HUES64 (cell line): ENCODE measurements at regions not wholly inside any gene's neighbourhood (a gene's known extent, or its start where the extent isn't known, plus 50 kb on each side); places are given as distances from the start of the nearest gene placed in this dataset.

Experiments
- H3K27ac ChIP-seq: 2 replicates; pipeline ENCODE4 v1.7.0; 2013; ENCODE audit warnings: low read depth, low read length, inconsistent platforms
- H3K27me3 ChIP-seq: 2 replicates; pipeline ENCODE4 v1.6.1; 2013; ENCODE audit warnings: mild to moderate bottlenecking, low read length; ENCODE audit not compliant: insufficient read depth
- H3K36me3 ChIP-seq: 2 replicates; pipeline ENCODE4 v1.6.1; 2013; ENCODE audit warnings: mild to moderate bottlenecking, low read length; ENCODE audit not compliant: insufficient read depth
- H3K4me1 ChIP-seq: 2 replicates; pipeline ENCODE4 v1.6.1; 2013; ENCODE audit warnings: mild to moderate bottlenecking, low read length, moderate library complexity; ENCODE audit not compliant: insufficient read depth
- H3K4me3 ChIP-seq: 2 replicates; pipeline ENCODE4 v1.5.1; 2013; ENCODE audit warnings: mild to moderate bottlenecking, low read length, moderate library complexity
- H3K9ac ChIP-seq: 2 replicates; pipeline ENCODE4 v1.6.1; 2013; ENCODE audit warnings: mild to moderate bottlenecking, low read depth, low read length
- H3K9me3 ChIP-seq: 2 replicates; pipeline ENCODE4 v1.6.1; 2013; ENCODE audit warnings: low read depth, low read length; ENCODE audit not compliant: insufficient read depth
- WGBS: fragments of 150-250, 120-280 bp; methylation state at CpG from one replicate; pipeline ENCODE4 v1.1.7; 2013; ENCODE audit warnings: missing lambda C conversion rate; 5-methylcytosine and 5-hydroxymethylcytosine counted together

DNA sequence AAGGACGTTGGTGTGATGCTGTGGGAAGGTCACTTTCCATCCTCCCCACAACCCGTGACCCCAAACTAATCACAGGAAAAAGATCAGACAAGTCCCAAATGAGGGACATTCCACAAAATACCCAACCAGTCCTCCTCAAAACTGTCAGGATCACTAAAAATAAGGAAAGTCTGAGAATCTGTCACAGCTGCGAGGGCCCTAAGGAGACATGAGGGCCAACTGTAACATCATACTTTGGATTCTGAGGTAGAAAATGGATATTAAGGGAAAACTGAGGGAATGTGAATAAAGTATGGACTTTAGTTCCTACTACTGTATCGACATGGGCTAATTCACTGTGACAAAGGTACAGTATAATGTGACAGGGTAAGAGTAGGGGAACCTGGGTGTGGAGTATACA lies 85.1 kb upstream of the FAM20C start:
- WGBS, result 87% methylated on average over 3 of the region's 4 CpGs
- H3K9me3 ChIP-seq, result peaks cover 7% of the 10 kb centered on the region; the same call in 1 of the 2 replicates

DNA sequence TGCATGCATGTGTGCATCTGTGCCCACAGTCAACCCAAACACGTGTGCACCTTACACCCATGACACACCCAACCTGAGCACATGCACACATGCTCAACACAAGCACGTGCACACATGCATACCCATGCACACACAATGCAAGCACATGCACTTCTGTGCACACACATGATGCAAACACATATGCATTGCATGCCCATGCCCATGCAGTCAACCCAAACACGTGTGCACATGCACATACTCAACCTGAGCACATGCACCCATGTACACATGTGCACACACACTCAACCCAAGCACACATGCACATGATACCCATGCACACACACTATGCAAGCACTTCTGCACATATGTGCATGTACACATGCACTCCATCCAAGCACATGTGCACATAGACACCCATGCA lies 84.5 kb upstream of the FAM20C start:
- Histone ChIP-seq H3K4me1 (no peaks in the 10 kb centered on the region), H3K27ac (no peak overlapping the region), H3K9ac (no peak overlapping the region), H3K4me3 (no peak overlapping the region), H3K27me3 (no peaks in the 10 kb centered on the region), H3K9me3 (peaks cover 7% of the 10 kb centered on the region; the same call in 1 of the 2 replicates), H3K36me3 (no peaks in the 10 kb centered on the region)
- WGBS, result 90% methylated on average over 3 of the region's 3 CpGs

More for the DNA sequence above, 85.1 kb upstream of the FAM20C start:
- H3K36me3 ChIP-seq, result no peaks in the 10 kb centered on the region
- no peak overlapping the region for H3K9ac ChIP-seq
- no peaks in the 10 kb centered on the region for H3K4me1 ChIP-seq
- no peak overlapping the region for H3K27ac ChIP-seq
- no peaks in the 10 kb centered on the region for H3K27me3 ChIP-seq
- no peak overlapping the region for H3K4me3 ChIP-seq

DNA sequence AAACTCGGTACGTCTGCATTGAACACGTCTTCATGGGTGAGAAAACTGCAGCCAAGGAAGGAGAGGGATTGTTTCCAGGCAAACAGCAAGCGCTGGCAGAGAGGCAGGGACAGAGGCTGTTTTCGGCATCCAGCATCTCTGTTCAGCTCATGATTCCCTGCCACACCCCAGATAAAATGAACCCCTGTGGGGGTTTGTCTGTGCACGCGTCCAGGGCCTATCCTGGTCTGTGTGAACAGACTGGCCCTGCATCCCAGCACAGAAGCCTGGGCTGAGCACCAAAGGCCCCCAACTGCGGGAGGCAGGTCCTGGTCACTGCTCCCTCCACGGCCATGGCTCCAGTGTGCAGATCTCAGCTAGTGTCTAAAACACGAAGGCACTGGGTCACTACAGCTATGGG lies 83.3 kb upstream of the FAM20C start:
- H3K9me3 ChIP-seq, result peaks cover 17% of the 10 kb centered on the region
- H3K27ac ChIP-seq, result no peak overlapping the region
- no peak overlapping the region for H3K9ac ChIP-seq
- no peaks in the 10 kb centered on the region for H3K27me3 ChIP-seq
- 89% methylated on average over 10 of the region's 10 CpGs for WGBS
- H3K36me3 ChIP-seq, result no peaks in the 10 kb centered on the region
- no peaks in the 10 kb centered on the region for H3K4me1 ChIP-seq
- no peak overlapping the region for H3K4me3 ChIP-seq

DNA sequence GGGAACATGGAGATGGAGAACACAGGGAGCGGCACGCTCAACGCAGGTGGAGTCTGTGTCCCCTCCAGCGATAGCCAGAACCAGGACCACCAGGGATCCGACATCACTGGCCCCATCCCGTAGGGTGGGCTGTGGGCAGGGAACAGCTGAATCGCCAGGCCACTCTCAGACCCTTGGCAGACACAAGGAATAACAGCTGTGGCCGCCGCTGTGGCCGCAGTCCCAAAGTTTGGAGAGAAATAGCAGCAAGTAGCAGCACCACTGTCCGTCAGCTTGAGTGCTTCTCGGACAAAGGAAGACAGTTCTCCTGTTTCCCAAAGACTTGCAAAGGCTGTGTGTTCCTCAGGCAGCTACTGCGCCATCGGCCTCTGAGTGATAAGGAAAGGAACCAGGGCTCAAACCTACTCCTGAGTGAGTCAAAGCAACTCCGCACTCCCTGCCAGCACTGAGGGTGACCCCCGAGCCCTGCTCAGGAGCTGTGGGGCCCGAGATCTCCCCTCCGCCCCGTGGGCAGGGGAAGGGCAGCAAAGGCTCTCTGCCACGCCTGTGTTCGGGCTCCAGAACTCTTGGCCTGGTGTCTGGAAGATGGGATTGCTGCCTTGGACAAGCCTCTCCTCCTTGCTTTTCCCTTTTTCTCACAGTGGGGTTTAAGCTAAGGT lies 82.3 kb upstream of the FAM20C start:
- no peaks in the 10 kb centered on the region for H3K27me3 ChIP-seq
- no peak overlapping the region for H3K4me3 ChIP-seq
- no peaks in the 10 kb centered on the region for H3K36me3 ChIP-seq
- WGBS, result 94% methylated on average over 21 of the region's 21 CpGs
- H3K9me3 ChIP-seq, result peaks cover 19% of the 10 kb centered on the region
- H3K27ac ChIP-seq, result no peak overlapping the region
- H3K4me1 ChIP-seq, result no peaks in the 10 kb centered on the region
- H3K9ac ChIP-seq, result no peak overlapping the region

DNA sequence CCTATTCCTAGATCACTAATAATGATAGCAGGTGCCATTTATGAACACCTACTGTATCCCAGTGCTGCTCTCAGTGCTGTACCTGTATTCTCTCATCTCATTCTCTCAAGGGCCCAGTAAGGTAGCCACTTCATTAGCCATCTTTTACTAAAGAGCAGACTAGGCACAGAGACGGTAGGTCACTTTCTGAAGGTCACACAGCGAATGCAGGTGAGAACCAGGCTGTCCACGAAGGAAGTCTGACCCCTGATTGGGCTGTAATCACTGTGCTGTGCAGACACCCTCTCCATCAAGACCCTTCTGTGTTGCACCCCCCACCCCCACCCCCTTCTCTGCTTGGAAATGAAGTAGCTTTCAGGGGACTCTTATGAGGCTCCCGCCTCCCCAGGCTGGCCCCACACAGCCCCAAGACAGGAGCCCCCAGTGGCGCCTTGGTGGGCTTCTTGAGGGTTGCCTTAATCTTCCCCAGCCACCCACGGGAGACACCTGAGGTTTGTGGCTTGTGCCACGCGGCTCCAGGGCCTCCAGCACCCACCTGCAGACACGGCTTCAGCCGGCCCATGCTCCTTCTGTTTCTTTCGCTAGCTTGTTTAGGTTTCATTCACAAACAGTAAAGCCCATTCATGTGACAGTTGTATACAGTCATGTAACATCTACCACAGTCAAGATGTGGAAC lies 81.7 kb upstream of the FAM20C start:
- Histone ChIP-seq H3K9ac (no peak overlapping the region), H3K9me3 (peaks cover 19% of the 10 kb centered on the region), H3K4me3 (no peak overlapping the region), H3K36me3 (no peaks in the 10 kb centered on the region), H3K4me1 (no peaks in the 10 kb centered on the region), H3K27me3 (no peaks in the 10 kb centered on the region), H3K27ac (no peak overlapping the region)
- 97% methylated on average over 11 of the region's 11 CpGs for WGBS

DNA sequence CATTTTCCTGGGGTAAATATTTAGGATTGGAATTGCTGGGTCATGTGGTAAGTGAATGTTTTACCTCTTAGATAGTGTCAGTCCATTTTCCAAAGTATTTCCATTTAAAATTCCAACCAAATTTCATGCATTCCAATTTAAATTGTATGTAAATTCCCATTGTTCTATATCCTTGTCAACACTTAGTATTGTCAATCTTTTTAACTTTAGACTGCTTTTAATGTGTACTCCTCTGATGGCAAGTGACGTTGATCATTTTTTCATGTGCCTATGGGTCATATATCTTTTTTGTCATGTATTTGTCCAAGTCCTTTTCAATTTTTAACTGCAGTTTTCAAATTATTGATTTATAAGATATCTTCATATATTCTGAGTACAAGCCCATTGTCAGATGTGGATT lies 80.8 kb upstream of the FAM20C start:
- H3K4me3 ChIP-seq, result no peak overlapping the region
- no CpG with 5 or more reads among the region's 1 CpG for WGBS

DNA sequence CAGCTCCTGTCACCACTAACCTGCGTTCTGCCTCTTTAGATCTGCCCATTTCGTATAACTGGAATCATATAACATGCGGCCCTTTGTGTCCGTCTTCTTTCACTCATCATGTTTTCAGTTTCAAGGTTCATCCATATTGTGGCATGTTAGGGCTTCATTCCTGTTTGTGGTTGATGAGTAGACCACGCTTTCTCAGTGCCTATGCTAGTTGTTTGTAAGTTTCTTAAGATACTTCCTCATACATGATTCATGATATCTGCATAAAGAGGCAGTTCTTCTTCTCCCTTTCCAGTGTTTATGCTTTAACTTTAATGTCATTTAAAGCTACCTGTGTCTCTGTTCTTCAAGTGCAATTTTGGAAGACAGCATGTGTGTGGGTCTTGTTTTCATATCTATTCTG lies 79.5 kb upstream of the FAM20C start:
- H3K36me3 ChIP-seq, result no peaks in the 10 kb centered on the region
- no peak overlapping the region for H3K27ac ChIP-seq
- no peaks in the 10 kb centered on the region for H3K4me1 ChIP-seq
- H3K9ac ChIP-seq, result no peak overlapping the region
- peaks cover 19% of the 10 kb centered on the region for H3K9me3 ChIP-seq
- 87% methylated on average over 5 of the region's 5 CpGs for WGBS
- no peak overlapping the region for H3K4me3 ChIP-seq
- H3K27me3 ChIP-seq, result no peaks in the 10 kb centered on the region

More for the DNA sequence above, 80.8 kb upstream of the FAM20C start:
- Histone ChIP-seq H3K27ac (no peak overlapping the region), H3K4me1 (no peaks in the 10 kb centered on the region), H3K9ac (no peak overlapping the region), H3K9me3 (peaks cover 19% of the 10 kb centered on the region), H3K27me3 (no peaks in the 10 kb centered on the region), H3K36me3 (no peaks in the 10 kb centered on the region)

DNA sequence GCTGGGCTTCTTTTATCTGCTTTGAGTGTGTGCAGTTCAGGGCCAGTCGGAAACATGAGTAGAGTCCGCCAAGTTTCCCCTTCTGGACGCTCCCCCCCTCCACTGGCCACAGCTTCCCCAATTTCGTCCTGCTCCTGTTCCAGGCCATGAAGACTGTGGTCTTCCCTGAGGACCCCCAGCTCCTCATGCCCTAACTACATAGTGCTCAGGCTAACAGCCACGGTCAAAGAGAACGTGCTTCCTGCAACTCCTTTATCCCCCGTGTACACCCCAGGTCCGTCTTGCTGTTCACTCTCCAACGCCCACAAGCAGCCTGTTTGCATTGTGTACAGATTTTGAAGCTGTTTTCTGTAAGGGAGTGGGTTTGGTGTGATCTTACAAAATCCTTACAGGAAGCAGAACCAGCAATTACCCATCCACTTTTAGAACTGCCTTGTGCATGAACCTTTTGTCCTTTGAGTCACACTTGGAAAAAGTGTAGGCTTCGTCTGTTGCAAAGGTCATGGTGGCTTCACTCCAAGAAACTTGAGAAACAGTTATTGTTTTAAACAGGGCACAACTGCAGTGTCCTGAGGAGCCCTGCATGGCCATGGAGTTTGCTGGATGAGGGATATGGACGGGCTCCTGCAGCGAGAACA lies 77.0 kb upstream of the FAM20C start:
- Histone ChIP-seq H3K36me3 (no peaks in the 10 kb centered on the region), H3K27me3 (no peaks in the 10 kb centered on the region), H3K4me3 (no peak overlapping the region), H3K9ac (no peak overlapping the region), H3K9me3 (peaks cover 19% of the 10 kb centered on the region), H3K27ac (no peak overlapping the region), H3K4me1 (peaks cover 11% of the 10 kb centered on the region; the same call in 1 of the 2 replicates)
- WGBS, result 93% methylated on average over 12 of the region's 12 CpGs

DNA sequence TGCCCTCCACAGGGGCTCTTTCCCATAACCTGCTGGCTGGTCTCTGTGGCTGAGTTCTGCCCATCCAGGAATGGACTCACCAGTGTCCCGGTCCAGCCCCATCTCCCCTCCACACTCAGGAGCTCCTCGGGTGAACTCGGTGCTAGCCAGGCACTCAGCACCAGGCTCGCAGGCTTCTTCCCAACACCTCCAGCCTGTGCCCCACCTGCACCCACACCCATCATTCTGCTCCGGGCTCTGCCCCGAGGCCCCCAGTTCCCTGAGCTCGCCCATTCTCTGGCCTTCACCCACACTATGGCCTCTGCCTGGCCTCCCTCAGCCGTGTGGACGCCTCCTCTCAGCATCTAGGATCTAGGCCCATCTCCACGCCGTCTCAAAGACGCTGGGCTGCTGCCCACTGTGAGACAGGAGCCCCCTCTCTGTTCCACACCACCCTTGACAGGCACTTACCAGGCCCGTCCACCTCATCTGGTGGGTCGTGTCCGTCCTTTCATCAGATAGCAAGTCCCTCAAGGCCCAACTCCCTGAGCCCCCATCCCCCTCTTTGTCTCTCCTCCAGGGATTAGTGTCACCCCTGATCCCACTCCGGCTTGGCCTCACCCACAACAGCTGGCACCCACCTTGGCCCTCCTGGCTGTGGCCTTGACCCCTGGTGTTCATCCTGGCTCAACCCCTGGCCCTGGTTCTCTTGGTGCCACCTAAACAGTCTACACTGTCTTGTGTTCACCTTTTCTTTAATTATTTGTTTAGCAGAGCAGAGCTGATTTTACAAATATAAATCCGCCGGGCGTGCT lies 76.0 kb upstream of the FAM20C start:
- H3K9ac ChIP-seq, result no peak overlapping the region
- H3K4me3 ChIP-seq, result no peak overlapping the region
- no peaks in the 10 kb centered on the region for H3K27me3 ChIP-seq
- H3K4me1 ChIP-seq, result peaks cover 17% of the 10 kb centered on the region
- no peak overlapping the region for H3K27ac ChIP-seq
- 90% methylated on average over 19 of the region's 19 CpGs for WGBS
- peaks cover 18% of the 10 kb centered on the region for H3K9me3 ChIP-seq
- H3K36me3 ChIP-seq, result no peaks in the 10 kb centered on the region

DNA sequence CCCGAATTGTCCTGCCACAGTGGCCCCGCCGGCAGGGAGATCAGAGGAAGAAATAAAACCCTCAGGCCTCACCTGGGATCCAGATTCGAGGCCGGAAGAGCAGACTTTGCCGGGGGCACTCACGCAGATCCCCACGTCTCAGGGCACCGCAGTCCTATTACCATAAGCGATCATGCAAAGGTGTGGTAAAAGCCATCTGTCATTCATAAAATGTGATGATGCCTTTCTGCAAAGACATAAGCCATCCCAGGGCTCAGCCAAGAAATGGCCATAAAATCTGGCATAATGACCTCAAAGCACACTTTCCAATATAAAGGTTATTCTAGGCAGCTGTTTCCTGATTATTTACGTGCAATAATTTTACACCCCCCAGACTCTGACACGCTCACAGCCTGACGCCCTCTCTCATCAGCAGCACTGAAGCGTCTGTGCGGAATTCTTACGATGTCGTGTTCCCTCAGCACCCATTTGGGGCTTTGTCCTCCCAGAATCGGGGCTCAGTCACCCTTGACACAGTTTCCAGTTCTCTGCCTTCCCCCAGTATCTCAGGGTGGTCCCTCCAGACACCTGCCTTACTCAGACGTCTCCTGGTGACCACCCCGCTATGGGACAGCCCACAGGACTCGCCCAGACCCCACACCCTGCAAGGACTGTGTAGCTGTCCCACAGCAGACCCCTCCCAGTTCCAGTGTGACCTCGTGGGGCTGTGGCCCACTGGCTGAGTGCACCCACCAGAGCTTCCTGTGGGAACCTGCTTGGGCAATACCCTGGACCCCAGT lies 74.3 kb upstream of the FAM20C start:
- no peaks in the 10 kb centered on the region for H3K36me3 ChIP-seq
- WGBS, result 91% methylated on average over 12 of the region's 22 CpGs
- H3K4me3 ChIP-seq, result no peak overlapping the region
- no peak overlapping the region for H3K27ac ChIP-seq
- H3K9me3 ChIP-seq, result peaks cover 11% of the 10 kb centered on the region
- no peaks in the 10 kb centered on the region for H3K27me3 ChIP-seq
- no peak overlapping the region for H3K9ac ChIP-seq
- peaks cover 17% of the 10 kb centered on the region for H3K4me1 ChIP-seq
